Thyroid gland (tissue), 4 donors: ENCODE measurements at regions not wholly inside any gene's neighbourhood (a gene's known extent, or its start where the extent isn't known, plus 50 kb on each side); places are given as distances from the start of the nearest gene placed in this dataset.

Source experiments
- DNase-seq, 2 donors: peaks; one replicate each; pipeline ENCODE4 v3.0.0-alpha.2; 2019
- H3K27ac ChIP-seq, 3 donors: fragments of 200-600 bp; sonication (generic); 1 replicate in 2 of 3; 2 replicates in 1 of 3; pipeline ENCODE4 v1.5.1; 2016 to 2019; ENCODE audit warnings: mild to moderate bottlenecking in 1 of 3, moderate library complexity in 1 of 3
- H3K27me3 ChIP-seq: fragments of 200-600 bp; sonication (generic); one replicate; pipeline ENCODE4 v1.5.1; 2019
- H3K36me3 ChIP-seq, 2 donors: fragments of 200-600 bp; sonication (generic); one replicate each; pipeline ENCODE4 v1.5.1; 2016 to 2019
- H3K4me1 ChIP-seq, 2 donors: fragments of 200-600 bp; sonication (generic); one replicate each; pipeline ENCODE4 v1.5.1; 2017 to 2019
- H3K4me3 ChIP-seq, 3 donors: fragments of 200-600 bp; sonication (generic); replicated peaks in 1 of 3; 1 replicate in 2 of 3; 2 replicates in 1 of 3; pipeline ENCODE4 v1.5.1; 2016; ENCODE audit warnings: mild to moderate bottlenecking in 1 of 3
- H3K9me3 ChIP-seq: fragments of 200-600 bp; sonication (generic); one replicate; pipeline ENCODE4 v1.5.1; 2017
- CTCF ChIP-seq, 6 experiments: fragments of 200-600 bp in 3 of 6; fragments of 450-650 bp in 3 of 6; sonication (generic) in 3 of 6; IDR thresholded peaks; one replicate each; pipeline ENCODE4 v1.5.1; 2016 to 2019; ENCODE audit warnings: antibody characterized with exemption in 6 of 6, mild to moderate bottlenecking in 2 of 6, inconsistent platforms in 1 of 6, moderate library complexity in 1 of 6
- POLR2A ChIP-seq, 2 donors: fragments of 450-650 bp; IDR thresholded peaks; one replicate each; pipeline ENCODE4 v1.6.1; 2017; ENCODE audit warnings: antibody characterized with exemption in 2 of 2, mild to moderate bottlenecking in 2 of 2, moderate library complexity in 1 of 2
- WGBS, 2 donors: methylation state at CpG; one replicate each; pipeline ENCODE4 v1.1.5; 2017; 5-methylcytosine and 5-hydroxymethylcytosine counted together
- intact Hi-C: fragments of 100-400 bp; cut with DNase I; formaldehyde crosslinking; loops from one replicate; pipeline ENCODE4 v1.15.1; 2023

DNA sequence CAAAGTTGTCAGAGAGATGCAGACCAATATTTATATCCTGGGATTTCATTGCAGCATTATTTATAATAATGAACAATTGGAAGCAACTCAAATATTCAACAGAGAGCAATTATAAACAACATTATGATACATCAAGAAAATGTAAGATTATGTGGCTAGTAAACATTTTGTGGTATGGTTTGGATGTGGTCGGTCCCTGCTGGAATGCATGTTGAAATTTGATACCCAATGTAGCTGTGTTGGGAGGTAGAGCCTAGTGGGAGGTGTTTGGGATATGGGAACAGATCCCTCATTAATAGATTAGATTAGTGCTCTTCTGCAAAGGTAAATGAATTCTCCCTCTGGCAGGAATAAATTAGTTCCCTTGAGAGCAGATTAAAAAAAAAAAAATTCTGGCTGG is 350.9 kb downstream of the ANKRD30A start:
- no peak for DNase-seq
- TF ChIP-seq POLR2A (IDR thresholded peaks at IDR 0.05) (no peak), CTCF (IDR thresholded peaks at IDR 0.05) (no peak)
- WGBS, 2 donors: 38 to 54% methylated on average over 1 of the region's 1 CpG
- no peak overlapping the region for H3K27ac ChIP-seq
- no peaks in the 10 kb centered on the region for H3K27me3 ChIP-seq
- no peak overlapping the region for H3K4me3 ChIP-seq
- intact Hi-C loops: no loop called here
- H3K4me1 ChIP-seq: no peaks in the 10 kb centered on the region
- no peaks in the 10 kb centered on the region for H3K36me3 ChIP-seq
- H3K9me3 ChIP-seq: no peaks in the 10 kb centered on the region

GRCh38 chr10:37474645-37475044 is 349.2 kb downstream of the ANKRD30A start:
- no peaks in the 10 kb centered on the region for H3K9me3 ChIP-seq
- TF ChIP-seq POLR2A (IDR thresholded peaks at IDR 0.05): no peak
- no peak for TF ChIP-seq CTCF (IDR thresholded peaks at IDR 0.05)
- WGBS, 2 donors: 86 to 90% methylated on average over 9 of the region's 9 CpGs
- intact Hi-C loops: no loop called here
- H3K27me3 ChIP-seq: no peaks in the 10 kb centered on the region
- H3K36me3 ChIP-seq: no peaks in the 10 kb centered on the region
- DNase-seq: no peak
- H3K4me1 ChIP-seq: no peaks in the 10 kb centered on the region
- H3K27ac ChIP-seq: no peak overlapping the region
- no peak overlapping the region for H3K4me3 ChIP-seq

- no peaks in the 10 kb centered on the region for H3K36me3 ChIP-seq
- 93% methylated on average over 4 of the region's 4 CpGs for WGBS, 2 donors
- intact Hi-C loops: no loop called here
- no peak for DNase-seq
- H3K27ac ChIP-seq: no peak overlapping the region
- no peaks in the 10 kb centered on the region for H3K9me3 ChIP-seq
- H3K4me1 ChIP-seq: no peaks in the 10 kb centered on the region
- H3K27me3 ChIP-seq: no peaks in the 10 kb centered on the region
- H3K4me3 ChIP-seq: no peak overlapping the region
- TF ChIP-seq POLR2A (IDR thresholded peaks at IDR 0.05) (no peak), CTCF (IDR thresholded peaks at IDR 0.05) (no peak)
Measured at GRCh38 chr10:37473906-37474305, 348.5 kb downstream of the ANKRD30A start.

DNA sequence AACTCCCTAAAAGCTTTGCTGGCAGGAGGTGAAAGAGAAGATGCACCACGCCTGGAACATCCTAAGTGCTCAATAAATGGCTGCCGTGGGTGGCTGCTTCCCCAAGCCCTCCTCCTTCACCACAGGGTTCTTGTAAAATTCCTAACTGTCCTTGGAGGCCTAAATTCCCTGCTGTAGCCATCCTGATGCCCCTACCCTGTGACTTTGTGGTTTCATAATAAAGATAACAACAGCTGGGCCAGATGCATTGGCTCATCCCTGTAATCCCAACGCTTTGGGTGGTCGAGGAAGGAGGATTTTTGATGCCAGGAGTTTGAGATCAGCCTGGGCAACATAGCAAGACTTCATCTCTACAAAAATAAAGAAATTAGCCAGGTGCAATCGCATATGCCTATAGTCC is 341.8 kb downstream of the ANKRD30A start:
- Histone ChIP-seq H3K27me3 (no peaks in the 10 kb centered on the region), H3K36me3 (no peaks in the 10 kb centered on the region), H3K4me1 (no peaks in the 10 kb centered on the region), H3K27ac (no peak overlapping the region), H3K4me3 (no peak overlapping the region), H3K9me3 (no peaks in the 10 kb centered on the region)
- no peak for DNase-seq
- intact Hi-C loops: no loop called here
- WGBS, 2 donors: 68 to 69% methylated on average over 5 of the region's 5 CpGs
- TF ChIP-seq CTCF (IDR thresholded peaks at IDR 0.05) (no peak), POLR2A (IDR thresholded peaks at IDR 0.05) (no peak)

GRCh38 chr10:37456456-37456855 is 331.1 kb downstream of the ANKRD30A start:
- H3K27ac ChIP-seq: no peak overlapping the region
- no peak for DNase-seq
- no peaks in the 10 kb centered on the region for H3K27me3 ChIP-seq
- H3K9me3 ChIP-seq: no peaks in the 10 kb centered on the region
- WGBS, 2 donors: 90 to 92% methylated on average over 1 of the region's 1 CpG
- TF ChIP-seq POLR2A (IDR thresholded peaks at IDR 0.05) (no peak), CTCF (IDR thresholded peaks at IDR 0.05) (no peak)
- no peak overlapping the region for H3K4me3 ChIP-seq
- intact Hi-C loops: no loop called here
- H3K36me3 ChIP-seq: no peaks in the 10 kb centered on the region
- no peaks in the 10 kb centered on the region for H3K4me1 ChIP-seq
